Lower lobe of right lung (tissue), 2 donors: ENCODE measurements at regions not wholly inside any gene's neighbourhood (a gene's known extent, or its start where the extent isn't known, plus 50 kb on each side); places are given as distances from the start of the nearest gene placed in this dataset.

Source experiments
- ATAC-seq, 2 donors: fragments of 200-7000 bp; cut with Tn5 transposase; one replicate each; pipeline ENCODE4 v1.9.1; 2020 to 2022; ENCODE audit warnings: mild to moderate bottlenecking in 2 of 2, moderate library complexity in 2 of 2
- DNase-seq: peaks from one replicate; pipeline ENCODE4 v3.0.0-alpha.2; 2020
- H3K27ac ChIP-seq: fragments of 200-600 bp; one replicate; pipeline ENCODE4 v1.8.0; 2022
- H3K27me3 ChIP-seq: fragments of 200-600 bp; one replicate; pipeline ENCODE4 v1.8.0; 2022; ENCODE audit warnings: low read depth
- H3K36me3 ChIP-seq: fragments of 200-600 bp; one replicate; pipeline ENCODE4 v1.8.0; 2022; ENCODE audit warnings: mild to moderate bottlenecking
- H3K4me1 ChIP-seq: fragments of 200-600 bp; one replicate; pipeline ENCODE4 v1.8.0; 2022
- H3K4me3 ChIP-seq: fragments of 200-600 bp; one replicate; pipeline ENCODE4 v1.8.0; 2022; ENCODE audit warnings: mild to moderate bottlenecking
- H3K9me3 ChIP-seq: fragments of 200-600 bp; one replicate; pipeline ENCODE4 v1.8.0; 2022
- intact Hi-C: fragments of 100-400 bp; cut with DNase I; formaldehyde crosslinking; loops from one replicate; pipeline ENCODE4 v1.11.0; 2022
- TF ChIP-seq, protein P1 (sequence below): fragments of 200-600 bp; IDR thresholded peaks from one replicate; pipeline ENCODE4 v1.8.0; 2022; ENCODE audit warnings: antibody characterized with exemption, mild to moderate bottlenecking
- donor health status: DM: no; HTN: yes; CAD: no; lungs with severe emphysema.

DNA sequence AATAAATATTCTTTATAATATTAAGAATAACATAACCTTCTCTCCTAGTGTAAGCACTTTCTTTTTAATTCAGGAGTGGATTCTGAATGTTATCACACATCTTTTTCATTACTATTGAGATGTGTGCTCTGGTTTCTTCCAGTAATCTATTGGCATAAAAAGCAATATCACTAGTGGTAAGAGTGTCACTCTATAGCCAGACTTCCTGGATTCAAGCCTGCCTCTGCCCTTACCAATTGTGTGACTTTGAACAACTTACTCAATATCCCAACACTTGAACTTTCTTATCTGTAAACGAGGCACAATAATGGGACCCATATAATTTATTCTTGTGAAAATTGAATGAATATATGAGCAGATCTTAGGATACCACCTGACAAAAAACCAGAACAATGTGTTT lies 71.0 kb downstream of the SEM1 start:
- no peaks in the 10 kb centered on the region for H3K27me3 ChIP-seq
- TF ChIP-seq, protein P1, sequence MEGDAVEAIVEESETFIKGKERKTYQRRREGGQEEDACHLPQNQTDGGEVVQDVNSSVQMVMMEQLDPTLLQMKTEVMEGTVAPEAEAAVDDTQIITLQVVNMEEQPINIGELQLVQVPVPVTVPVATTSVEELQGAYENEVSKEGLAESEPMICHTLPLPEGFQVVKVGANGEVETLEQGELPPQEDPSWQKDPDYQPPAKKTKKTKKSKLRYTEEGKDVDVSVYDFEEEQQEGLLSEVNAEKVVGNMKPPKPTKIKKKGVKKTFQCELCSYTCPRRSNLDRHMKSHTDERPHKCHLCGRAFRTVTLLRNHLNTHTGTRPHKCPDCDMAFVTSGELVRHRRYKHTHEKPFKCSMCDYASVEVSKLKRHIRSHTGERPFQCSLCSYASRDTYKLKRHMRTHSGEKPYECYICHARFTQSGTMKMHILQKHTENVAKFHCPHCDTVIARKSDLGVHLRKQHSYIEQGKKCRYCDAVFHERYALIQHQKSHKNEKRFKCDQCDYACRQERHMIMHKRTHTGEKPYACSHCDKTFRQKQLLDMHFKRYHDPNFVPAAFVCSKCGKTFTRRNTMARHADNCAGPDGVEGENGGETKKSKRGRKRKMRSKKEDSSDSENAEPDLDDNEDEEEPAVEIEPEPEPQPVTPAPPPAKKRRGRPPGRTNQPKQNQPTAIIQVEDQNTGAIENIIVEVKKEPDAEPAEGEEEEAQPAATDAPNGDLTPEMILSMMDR, result no peak
- intact Hi-C loops, result no loop called here
- no peaks in the 10 kb centered on the region for H3K4me1 ChIP-seq
- H3K36me3 ChIP-seq, result no peaks in the 10 kb centered on the region
- no peak overlapping the region for H3K4me3 ChIP-seq
- H3K27ac ChIP-seq, result no peak overlapping the region
- DNase-seq (no peak), ATAC-seq (no peak)
- no peaks in the 10 kb centered on the region for H3K9me3 ChIP-seq

DNA sequence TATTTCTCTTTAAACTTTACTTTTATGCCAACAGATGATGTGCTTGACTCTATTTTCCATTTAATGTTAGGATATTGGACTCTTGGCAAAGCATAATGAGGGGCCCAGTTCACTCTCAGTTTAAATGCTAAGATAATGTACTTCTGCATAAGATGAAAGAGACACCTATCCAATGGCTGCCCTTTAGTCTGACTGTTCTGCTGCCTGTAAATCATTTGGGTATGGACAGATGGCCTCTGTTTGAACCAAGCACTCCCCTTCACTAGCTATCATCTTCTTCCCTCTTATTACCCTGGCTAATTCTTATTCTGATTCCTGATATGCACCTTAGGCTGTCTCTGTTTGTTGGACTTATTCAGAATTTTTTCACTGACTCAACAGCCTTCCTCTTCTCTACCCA lies 72.1 kb downstream of the SEM1 start:
- ATAC-seq, result no peak
- TF ChIP-seq, protein P1, result no peak
- DNase-seq, result no peak
- no peak overlapping the region for H3K27ac ChIP-seq
- intact Hi-C loops, result no loop called here
- no peak overlapping the region for H3K4me3 ChIP-seq
- no peaks in the 10 kb centered on the region for H3K9me3 ChIP-seq
- no peaks in the 10 kb centered on the region for H3K36me3 ChIP-seq
- no peaks in the 10 kb centered on the region for H3K4me1 ChIP-seq
- no peaks in the 10 kb centered on the region for H3K27me3 ChIP-seq

DNA sequence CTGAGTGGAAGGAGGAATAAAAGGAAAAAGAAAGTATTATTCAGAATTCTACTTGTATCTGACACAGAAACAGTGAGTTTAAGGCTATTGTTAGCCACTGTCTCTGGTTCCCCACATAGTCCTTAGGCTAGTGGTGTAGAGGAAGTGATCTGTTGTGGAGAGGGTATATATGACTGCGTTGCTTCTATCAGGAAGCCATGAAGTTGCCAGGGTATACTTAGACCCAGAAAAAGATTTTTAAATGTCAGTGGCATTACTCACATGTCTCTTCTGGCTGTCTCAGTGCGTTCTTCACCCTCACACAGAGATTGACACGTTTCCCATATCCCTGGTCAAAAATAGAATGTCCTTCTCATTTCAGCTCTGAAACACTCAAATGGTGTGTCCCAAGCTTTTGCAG lies 72.7 kb downstream of the SEM1 start:
- no peaks in the 10 kb centered on the region for H3K27me3 ChIP-seq
- H3K36me3 ChIP-seq, result no peaks in the 10 kb centered on the region
- no peak for DNase-seq
- TF ChIP-seq, protein P1, result no peak
- ATAC-seq, result no peak
- intact Hi-C loops, result no loop called here
- no peaks in the 10 kb centered on the region for H3K9me3 ChIP-seq
- H3K4me1 ChIP-seq, result no peaks in the 10 kb centered on the region
- H3K27ac ChIP-seq, result no peak overlapping the region
- H3K4me3 ChIP-seq, result no peak overlapping the region

DNA sequence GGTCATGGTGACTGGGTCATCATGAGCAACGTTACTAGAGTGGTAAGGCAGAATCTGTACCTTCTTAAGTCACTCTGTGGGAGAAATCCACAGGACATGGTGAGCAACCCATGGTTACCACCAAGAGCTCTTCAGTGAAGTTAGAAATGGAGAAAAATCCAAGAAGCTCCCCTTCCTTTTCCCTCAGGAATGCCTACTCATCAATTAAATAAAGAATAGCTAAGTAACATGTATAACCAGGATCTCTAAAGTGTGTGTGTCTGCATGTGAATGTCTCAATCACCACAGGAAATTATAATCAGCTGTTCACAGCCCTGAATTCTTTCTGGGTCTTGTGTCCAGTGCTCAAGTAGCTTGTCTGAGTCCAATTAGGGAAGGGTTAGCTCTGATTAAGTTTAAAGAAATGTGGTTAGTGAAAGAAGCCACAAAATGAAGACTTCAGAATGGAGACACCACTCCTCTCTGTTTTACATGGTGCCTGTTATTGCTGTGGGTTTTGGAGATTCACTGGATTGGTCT lies 73.2 kb downstream of the SEM1 start:
- no peak for ATAC-seq
- Histone ChIP-seq H3K27me3 (no peaks in the 10 kb centered on the region), H3K27ac (no peak overlapping the region), H3K4me1 (no peaks in the 10 kb centered on the region), H3K36me3 (no peaks in the 10 kb centered on the region), H3K4me3 (no peak overlapping the region), H3K9me3 (no peaks in the 10 kb centered on the region)
- TF ChIP-seq, protein P1, result no peak
- intact Hi-C loops, result no loop called here
- no peak for DNase-seq

DNA sequence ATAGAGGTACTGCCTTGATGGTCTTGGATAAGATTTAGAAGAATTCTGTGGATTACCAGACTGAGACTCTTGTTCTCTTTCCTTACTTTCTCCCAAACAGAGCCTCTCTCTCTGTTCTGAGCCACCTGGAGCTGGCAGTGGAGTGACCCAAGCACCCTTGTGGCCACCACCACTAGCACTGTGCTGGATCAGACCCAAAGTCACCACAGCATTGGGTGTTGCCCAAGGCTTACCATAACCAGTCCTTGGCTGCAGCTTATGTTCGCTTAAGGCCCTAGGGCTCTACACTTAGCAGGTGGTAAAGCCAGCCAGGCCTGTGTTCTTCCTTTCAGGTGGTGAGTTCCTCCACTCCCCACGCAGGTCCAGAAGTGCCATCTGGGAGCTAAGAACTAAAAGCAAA lies 79.8 kb downstream of the SEM1 start:
- H3K27me3 ChIP-seq, result no peaks in the 10 kb centered on the region
- no peak overlapping the region for H3K27ac ChIP-seq
- no peaks in the 10 kb centered on the region for H3K4me1 ChIP-seq
- H3K36me3 ChIP-seq, result no peaks in the 10 kb centered on the region
- no peak for ATAC-seq
- H3K4me3 ChIP-seq, result no peak overlapping the region
- TF ChIP-seq, protein P1, result no peak
- H3K9me3 ChIP-seq, result no peaks in the 10 kb centered on the region
- intact Hi-C loops, result no loop called here
- no peak for DNase-seq

DNA sequence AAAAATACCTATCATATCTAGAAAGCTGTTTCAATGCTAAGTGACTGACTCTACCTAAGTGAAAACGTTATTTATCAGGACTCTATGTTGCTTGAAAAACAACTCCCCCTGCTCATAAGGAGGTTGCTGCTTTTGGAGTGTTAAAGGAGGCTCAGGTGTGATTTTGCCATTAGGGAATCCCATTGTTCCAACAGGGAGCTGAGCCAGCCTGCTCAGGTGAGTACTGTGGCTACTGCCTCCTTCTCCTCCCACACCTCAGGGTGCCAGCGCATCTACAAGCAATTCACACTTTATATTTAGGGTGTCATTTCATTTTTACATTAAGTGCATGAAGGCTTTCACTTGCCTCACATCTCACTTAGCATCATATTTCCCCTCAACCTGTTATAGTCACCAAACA lies 84.7 kb downstream of the SEM1 start:
- Histone ChIP-seq H3K9me3 (peaks cover 7% of the 10 kb centered on the region), H3K27me3 (no peaks in the 10 kb centered on the region), H3K36me3 (no peaks in the 10 kb centered on the region), H3K27ac (no peak overlapping the region), H3K4me1 (no peaks in the 10 kb centered on the region), H3K4me3 (no peak overlapping the region)
- DNase-seq (no peak), ATAC-seq (no peak)
- intact Hi-C loops, result no loop called here
- TF ChIP-seq, protein P1, result no peak
